Ishikawa (cell line): ENCODE measurements at regions not wholly inside any gene's neighbourhood (a gene's known extent, or its start where the extent isn't known, plus 50 kb on each side); places are given as distances from the start of the nearest gene placed in this dataset.

Experiments
- CEBPB ChIP-seq: IDR thresholded peaks from 2 replicates; pipeline ENCODE4 v1.6.1; 2012
- CREB1 ChIP-seq: IDR thresholded peaks from 2 replicates; pipeline ENCODE4 v1.6.1; 2012; ENCODE audit warnings: low read depth
- EGR1 ChIP-seq: IDR thresholded peaks from 2 replicates; pipeline ENCODE4 v1.6.1; 2012
- EP300 ChIP-seq: IDR thresholded peaks from 2 replicates; pipeline ENCODE4 v1.6.1; 2012; ENCODE audit warnings: borderline replicate concordance
- FOXM1 ChIP-seq: IDR thresholded peaks from 2 replicates; pipeline ENCODE4 v1.6.1; 2012; ENCODE audit warnings: low read depth, borderline replicate concordance
- MAX ChIP-seq: IDR thresholded peaks from 2 replicates; pipeline ENCODE4 v1.6.1; 2012
- NFIC ChIP-seq: IDR thresholded peaks from 2 replicates; pipeline ENCODE4 v1.6.1; 2012
- RAD21 ChIP-seq: IDR thresholded peaks from 2 replicates; pipeline ENCODE4 v1.6.1; 2012; ENCODE audit warnings: low read depth
- REST ChIP-seq: IDR thresholded peaks from 2 replicates; pipeline ENCODE4 v1.6.1; 2012; ENCODE audit warnings: low read depth, mild to moderate bottlenecking
- TAF1 ChIP-seq: IDR thresholded peaks from 2 replicates; pipeline ENCODE4 v1.6.1; 2012; ENCODE audit warnings: low read depth, mild to moderate bottlenecking
- TCF12 ChIP-seq: IDR thresholded peaks from 2 replicates; pipeline ENCODE4 v1.6.1; 2012; ENCODE audit warnings: low read depth
- TEAD4 ChIP-seq: IDR thresholded peaks from 2 replicates; pipeline ENCODE4 v1.6.1; 2012
- YY1 ChIP-seq: IDR thresholded peaks from 2 replicates; pipeline ENCODE4 v1.6.1; 2012; ENCODE audit warnings: low read depth
- ZBTB7A ChIP-seq: IDR thresholded peaks from 2 replicates; pipeline ENCODE4 v1.6.1; 2012; ENCODE audit warnings: low read depth
- TF ChIP-seq, protein P1 (sequence below): IDR thresholded peaks from 2 replicates; pipeline ENCODE4 v1.6.1; 2012

DNA sequence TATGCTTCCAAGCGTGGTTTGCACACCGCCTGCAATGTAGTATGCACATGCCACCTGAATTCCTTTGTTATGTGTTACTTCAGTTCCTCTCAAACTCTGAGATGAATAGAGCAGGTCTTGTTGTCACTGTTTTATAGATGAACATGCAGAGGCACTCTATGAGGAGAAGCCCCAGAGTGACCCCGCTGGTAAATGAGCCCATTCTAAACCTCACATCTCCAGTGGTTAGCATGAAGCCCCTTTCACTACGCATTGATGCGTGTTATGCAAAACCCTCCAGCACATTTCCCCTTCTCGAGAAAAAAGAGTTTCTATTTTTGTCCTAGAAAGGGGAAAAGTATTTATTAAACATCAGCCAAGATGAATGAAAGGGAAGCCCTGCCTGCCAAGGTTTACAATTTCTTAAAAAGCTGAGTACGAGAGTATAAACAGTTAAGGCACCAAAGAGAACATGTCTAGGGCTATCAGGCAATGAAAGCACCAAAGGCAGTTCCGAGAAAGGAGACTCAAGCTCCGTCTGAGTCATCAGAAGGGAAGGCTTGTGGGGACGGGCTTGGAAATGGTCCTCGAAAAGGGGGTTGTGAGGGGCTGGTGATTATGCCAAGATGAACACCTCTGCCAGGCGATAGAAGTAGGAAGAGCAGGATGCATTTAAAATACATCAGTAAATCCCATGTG is 58.7 kb upstream of the PFKP start:
- TF ChIP-seq ZBTB7A (no peak), TCF12 (no peak), TAF1 (no peak), NFIC (no peak), YY1 (no peak)

GRCh38 chr10:3006607-3007006 is 60.7 kb upstream of the PFKP start:
- TF ChIP-seq, protein P1, sequence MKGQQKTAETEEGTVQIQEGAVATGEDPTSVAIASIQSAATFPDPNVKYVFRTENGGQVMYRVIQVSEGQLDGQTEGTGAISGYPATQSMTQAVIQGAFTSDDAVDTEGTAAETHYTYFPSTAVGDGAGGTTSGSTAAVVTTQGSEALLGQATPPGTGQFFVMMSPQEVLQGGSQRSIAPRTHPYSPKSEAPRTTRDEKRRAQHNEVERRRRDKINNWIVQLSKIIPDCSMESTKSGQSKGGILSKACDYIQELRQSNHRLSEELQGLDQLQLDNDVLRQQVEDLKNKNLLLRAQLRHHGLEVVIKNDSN: no peak
- TF ChIP-seq TEAD4 (no peak), NFIC (no peak), REST (no peak), MAX (no peak), EP300 (no peak), FOXM1 (no peak), EGR1 (no peak), YY1 (no peak), TAF1 (no peak), CEBPB (no peak), RAD21 (no peak), ZBTB7A (no peak), CREB1 (no peak)

- TF ChIP-seq ZBTB7A (no peak), RAD21 (no peak), CEBPB (no peak), TCF12 (no peak), MAX (no peak), TEAD4 (no peak), EGR1 (no peak), YY1 (no peak)
- TF ChIP-seq, protein P1: no peak
These were observed 61.3 kb upstream of the PFKP start for GRCh38 chr10:3006093-3006492.

GRCh38 chr10:3002304-3002703 is 65.0 kb upstream of the PFKP start:
- TF ChIP-seq YY1 (no peak), TAF1 (no peak), FOXM1 (no peak), EGR1 (no peak), CREB1 (no peak)

- TF ChIP-seq EP300 (no peak), YY1 (no peak), FOXM1 (no peak), ZBTB7A (no peak), TEAD4 (no peak), TAF1 (no peak), NFIC (no peak), REST (no peak)
- TF ChIP-seq, protein P1: no peak
These were observed 67.3 kb upstream of the PFKP start for GRCh38 chr10:3000048-3000447.

GRCh38 chr10:2994221-2994961 is 73.0 kb upstream of the PFKP start:
- TF ChIP-seq, protein P1: no peak
- TF ChIP-seq TAF1 (no peak), EGR1 (no peak), TEAD4 (no peak), EP300 (no peak), RAD21 (no peak), MAX (no peak), FOXM1 (no peak), TCF12 (no peak), YY1 (no peak), REST (no peak)
